Kidney capillary endothelial cell (primary cell): ENCODE measurements at regions not wholly inside any gene's neighbourhood (a gene's known extent, or its start where the extent isn't known, plus 50 kb on each side); places are given as distances from the start of the nearest gene placed in this dataset.
"Not testable (repeated sequence)": the region's sequence is repeated elsewhere in the genome, so short reads cannot be mapped to it uniquely, and the experiment has no call there.

ENCODE experiments used
- DNase-seq: peaks from one replicate; pipeline ENCODE4 v3.0.0-alpha.2; 2018; ENCODE audit warnings: low spot score

DNA sequence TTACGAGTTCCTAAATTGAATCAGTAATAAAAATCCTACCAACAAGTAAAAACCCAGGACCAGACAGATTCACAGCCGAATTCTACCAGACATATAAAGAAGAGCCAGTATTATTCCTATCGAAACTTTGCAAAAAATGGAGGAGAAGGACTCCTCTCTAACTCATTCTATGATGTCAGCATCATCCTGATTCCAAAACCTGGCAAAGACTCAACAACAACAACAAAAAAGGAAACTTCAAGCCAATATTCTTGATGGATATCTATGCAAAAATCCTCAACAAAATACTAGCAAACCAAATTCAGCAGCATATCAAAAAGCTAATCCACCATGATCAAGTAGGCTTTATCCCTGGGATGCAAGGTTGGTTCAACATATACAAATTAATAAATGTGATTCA, 84.6 kb upstream of the ADRB2 start:
- DNase-seq, result not testable (repeated sequence)

DNA sequence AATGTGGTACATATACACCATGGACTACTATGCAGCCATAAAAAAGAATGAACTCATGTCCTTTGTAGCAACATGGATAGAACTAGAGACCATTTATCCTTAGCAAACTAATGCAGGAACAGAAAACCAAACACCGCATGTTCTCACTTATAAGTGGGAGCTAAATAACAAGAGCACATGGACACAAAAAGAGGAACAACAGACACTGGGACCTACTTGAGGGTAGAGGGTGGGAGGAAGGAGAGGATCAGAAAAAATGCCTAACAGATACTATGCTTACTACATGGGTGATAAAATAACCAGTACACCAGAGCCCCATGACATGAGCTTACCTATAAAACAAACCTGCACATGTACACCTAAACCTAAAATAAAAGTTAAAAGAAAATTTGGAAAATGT, 82.0 kb upstream of the ADRB2 start:
- DNase-seq, result not testable (repeated sequence)

DNA sequence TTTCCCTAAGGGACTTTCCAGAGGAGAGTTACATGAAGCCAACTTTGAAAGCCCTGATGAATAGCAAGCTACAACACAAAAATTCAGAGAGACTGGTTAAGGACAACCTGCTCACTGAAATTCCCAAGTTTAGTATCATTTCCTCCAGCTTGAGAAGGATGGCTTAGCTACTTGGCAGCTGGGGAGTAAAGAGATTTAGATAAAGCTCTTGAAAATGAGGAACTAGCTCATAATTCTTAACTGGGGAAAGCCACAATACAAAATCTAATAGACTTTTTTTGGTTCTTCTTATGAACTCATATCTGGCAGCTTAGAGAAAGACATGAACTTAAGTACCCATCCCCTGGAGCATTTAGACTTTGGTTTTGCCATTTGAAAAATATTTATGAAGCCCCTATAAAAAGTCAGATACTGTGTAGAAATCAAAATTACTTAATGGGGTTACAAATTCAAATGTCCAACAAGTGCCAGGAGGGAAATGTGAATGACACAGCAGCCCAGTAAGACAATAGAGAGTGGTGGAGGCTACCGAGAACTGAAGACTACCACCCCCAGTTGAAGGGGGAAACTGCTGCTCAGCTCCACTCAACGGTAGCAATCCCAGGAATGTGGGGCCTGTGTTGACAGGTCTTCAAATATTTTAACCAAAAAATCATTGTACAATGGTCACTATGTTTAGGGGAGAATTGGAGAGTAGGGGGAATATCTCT, 79.4 kb upstream of the ADRB2 start:
- DNase-seq, result no peak

DNA sequence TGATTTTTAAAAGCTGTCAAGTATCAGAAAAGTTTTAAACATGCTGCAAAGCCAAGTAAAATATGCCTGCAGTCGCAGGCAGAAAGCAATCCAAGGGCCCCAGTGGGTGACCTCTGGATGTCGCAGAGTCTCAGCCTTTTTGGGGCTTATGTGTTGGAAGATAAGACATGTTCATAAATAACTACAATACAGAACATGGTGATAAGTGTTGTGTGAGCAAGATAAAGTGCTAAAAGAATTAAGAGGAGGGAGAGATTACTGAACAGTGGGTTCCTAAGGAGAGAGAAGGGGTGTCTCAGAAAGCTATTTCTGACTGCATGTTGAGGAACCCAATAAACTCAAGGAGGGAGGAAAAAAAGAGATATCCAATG, 78.9 kb upstream of the ADRB2 start:
- no peak for DNase-seq

DNA sequence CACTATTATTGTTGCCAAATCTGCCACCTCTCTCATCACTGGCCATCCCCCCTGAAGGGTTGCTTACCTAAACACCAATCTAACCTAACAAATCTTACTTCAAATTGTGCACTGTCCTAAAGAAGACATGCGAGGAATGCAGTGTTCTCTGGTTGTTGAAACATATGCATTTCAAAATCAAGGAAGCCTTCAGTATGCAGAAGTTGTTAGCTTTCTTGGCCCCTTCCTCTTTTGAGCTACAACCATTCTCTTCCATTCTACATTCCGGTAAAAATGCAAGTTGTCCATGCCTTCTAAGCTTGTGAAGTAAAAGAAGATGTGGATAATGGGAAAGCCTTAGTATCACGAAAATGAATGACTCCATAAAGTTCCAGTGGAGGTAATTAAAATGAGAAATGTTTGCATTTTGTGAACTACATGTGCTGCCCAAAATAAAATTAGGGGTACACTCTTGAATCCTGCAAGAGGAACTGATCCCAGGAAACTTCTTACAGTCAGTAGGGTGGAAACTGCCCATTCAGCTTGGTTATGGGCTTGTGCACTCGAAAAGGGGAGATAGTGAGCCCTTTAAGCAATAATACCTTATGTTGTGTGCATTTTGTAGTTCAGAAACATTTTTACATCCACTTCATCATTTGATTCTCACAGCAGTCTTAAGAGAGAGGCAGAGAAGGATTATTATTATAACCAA, 77.6 kb upstream of the ADRB2 start:
- DNase-seq, result no peak

DNA sequence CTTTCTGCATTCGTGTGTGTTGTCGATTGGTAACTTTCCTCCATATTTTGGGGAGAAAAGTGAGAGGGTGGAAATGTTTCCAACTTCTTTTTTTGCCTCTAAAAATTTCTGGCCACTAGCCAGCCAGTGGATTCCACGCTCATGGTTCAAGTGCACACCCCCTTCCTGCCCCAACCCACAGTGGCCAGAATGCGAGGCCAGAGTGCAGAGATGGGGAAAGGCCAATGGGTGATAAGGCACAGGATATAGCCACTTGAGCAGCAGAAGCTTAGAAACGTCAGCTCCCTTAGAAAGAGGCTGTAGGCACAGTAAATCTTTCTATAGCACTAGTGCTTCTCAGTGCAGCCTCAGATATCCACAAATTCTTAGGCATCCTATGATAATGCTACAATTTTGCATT, 75.8 kb upstream of the ADRB2 start:
- no peak for DNase-seq

DNA sequence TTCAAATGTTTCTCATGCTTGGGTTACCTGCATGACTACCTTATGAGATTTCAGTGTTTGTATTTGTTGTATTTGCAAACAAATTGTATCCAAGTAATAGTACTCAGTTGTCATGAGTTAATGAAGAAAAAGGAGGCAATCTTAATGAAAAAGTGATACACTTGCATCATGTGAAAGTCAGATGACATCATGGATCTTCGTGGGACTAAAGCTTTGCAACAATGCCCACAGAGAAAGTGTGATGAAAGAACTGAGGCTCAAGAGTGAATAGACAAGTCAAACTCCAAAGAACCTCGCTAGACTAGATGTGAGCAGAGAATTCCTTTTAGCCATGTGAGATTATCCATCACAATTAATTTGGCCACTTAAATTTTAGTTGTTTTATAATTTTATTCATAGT, 75.4 kb upstream of the ADRB2 start:
- no peak for DNase-seq

DNA sequence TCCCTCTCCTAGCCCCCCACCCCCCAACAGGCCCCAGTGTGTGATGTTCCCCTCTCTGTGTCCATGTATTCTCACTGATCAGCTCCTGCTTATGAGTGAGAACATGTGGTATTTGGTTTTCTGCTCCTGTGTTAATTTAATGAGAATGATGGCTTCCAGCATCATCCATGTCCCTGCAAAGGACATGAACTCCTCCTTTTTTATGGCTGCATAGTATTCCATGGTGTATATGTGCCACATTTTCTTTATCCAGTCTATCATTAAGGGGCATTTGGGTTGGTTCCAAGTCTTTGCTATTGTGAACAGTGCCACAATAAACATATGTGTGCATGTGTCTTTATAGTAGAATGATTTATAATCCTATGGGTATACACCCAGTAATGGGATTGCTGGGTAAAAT, 74.0 kb upstream of the ADRB2 start:
- not testable (repeated sequence) for DNase-seq

DNA sequence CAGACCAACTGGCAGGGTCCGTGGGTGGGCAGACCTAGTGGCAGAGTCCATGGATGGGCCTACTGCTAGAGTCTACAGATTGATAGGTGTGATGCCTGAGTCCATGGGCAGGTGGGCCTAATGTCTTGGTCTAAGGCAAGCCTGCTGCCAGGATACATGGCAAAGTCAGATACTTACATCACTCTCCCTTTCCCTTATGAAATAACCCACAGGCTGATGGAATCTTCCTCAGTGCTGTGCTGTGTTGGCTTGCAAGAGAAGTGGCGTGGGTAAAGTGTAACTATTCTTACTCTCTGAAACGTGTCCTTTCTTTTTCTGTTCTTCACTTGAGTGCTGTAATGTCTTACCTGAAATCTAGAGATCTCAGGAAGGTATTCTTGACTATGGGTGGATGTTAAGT, 67.3 kb upstream of the ADRB2 start:
- no peak for DNase-seq

DNA sequence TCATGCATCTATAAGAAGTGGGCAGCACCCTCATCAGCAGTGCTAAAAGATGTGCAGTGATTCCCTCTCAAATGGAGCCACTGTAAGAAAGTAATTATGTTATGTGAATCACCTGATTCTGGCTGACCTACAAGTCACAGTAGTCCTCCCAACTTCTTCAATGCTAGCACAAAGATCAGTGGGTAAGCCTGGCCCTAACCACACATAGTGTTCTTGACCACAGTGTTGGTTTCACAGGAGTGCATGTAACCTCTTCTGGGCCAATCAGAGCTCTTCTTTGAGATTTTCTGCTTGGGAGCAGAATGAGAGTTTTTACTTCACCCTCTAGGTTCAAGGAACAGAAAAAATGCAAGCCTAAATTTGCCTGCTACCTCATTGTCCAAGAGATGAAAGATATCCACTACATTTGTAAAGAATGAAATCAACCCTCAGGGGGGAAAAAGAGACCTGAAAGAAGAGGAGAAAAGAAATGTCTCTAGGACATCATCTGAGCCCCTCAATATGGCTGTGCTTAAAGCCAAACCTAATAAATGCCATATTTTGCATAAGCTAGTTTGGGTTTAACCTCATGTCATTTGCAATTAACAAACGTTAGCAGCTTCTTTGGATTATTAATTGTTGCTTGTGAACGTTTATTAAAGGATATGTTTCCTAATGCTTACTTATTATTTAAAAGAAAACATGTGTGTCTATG, 65.3 kb upstream of the ADRB2 start:
- no peak for DNase-seq

DNA sequence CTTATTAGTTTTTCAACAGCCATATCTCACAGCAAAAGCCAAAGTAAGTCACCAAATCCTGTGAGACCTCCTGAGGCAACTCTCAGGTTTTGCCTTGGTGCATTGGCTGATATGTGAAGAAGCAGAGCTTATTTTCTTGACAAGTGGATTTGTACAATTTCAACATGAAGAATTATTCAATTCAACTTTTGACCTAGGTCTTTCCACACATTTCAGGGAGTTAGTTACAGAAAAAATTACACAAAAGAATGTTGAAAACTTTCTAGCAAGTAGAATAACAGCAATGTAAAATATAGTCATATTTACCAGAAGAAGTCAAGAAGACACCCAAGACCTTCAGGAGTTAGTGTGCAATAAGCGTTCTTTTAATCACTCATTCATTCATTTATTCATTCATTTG, 62.4 kb upstream of the ADRB2 start:
- no peak for DNase-seq

DNA sequence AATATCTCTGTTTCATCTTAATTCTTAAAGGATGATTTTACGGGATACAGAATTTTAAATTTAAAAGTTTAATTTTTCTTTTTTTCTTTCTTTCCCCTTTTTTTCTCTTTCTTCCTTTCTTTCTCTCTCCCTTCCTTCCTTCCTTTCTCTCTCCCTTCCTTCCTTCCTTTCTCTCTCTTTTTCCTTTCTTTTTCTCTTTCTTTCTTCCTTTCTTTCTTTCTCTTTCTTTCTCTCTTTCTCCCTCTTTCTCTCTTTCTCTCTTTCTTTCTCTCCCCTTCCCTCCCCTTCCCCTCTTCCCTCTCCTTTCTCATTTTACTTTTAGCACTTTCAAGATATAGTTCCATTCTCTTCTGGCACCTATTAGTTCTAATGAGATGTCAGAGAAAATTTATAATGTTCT, 61.4 kb upstream of the ADRB2 start:
- DNase-seq, result no peak

DNA sequence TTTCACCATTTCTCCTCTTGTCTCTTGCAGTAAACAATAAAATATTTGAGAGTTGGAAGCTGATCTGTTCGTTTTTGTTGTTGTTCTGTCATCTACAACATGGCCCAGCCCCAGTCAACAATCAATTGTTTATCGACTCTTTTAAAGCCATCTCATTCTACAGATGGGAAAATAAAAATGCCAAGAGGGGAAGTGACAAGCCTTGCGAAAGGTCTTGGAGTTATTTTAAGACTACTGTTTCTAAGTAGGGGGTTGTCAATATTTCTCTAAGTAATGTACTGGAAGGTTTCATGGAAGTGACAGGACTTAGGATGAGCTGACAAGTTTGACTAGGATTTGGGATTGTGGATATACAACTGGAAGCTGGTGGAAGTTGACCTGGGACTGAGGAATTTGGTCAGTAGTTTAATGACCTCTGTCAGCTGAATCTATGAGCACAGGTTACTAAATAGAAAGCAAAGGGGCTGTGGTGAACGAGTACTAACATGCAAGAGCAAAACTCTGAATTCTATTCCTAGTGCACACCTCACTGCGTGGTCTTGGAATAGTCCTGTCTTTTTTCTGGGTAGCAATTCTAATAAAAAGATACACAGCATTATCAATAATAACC, 57.5 kb upstream of the ADRB2 start:
- DNase-seq, result no peak

DNA sequence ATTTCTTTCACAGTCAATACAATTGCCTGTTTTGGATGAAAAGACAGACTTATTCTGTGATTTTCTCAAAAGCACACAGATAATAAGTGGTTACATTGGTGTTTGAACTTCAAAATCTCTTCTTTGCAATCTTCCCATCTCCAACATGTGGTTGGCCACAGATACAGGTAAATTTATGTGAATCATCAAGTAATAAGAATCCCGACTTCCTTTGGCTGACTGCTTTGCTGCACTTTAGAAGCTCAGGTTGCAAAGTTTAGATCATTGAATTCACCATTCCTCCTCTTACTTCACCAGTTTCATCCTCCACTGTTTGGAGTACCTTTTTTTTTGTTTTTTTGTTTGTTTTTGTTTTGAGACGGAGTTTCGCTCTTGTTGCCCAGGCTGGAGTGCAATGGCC, 56.5 kb upstream of the ADRB2 start:
- no peak for DNase-seq

DNA sequence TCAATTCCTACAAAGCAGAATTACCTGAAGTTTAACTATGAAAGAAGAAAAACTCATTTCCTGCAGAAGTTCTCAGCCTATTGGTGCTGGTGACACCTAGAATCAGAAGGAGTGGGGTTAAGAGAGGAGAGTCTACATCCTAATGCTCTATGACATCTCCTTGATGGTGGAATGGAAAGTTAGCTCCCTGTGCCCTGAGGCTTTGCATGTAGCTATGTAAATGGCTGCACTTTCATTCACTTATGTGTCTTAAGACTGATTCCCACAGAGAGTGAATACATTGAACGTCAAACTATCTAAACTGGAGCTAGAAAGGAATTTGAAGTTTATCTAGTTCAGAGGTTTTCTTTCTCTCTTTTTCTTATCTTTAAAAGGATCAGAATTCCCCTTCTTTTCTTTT, 52.1 kb upstream of the ADRB2 start:
- DNase-seq, result no peak

DNA sequence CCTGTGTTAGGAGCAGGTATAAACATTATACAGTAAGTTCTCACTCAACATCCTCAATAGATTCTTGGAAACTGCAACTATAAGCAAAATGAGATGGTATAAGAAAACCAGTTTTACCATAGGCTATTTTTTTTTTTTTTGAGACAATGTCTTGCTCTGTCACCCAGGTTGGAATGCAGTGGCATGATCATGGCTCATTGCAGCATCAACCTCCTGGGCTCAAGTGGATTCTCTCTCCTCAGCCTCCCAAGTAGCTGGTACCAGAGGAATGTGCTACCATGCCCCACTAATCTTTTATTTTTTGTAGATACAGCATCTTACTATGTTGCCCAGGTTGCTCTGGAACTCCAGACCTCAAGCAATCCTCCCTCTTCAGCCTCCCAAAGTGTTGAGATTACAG, 50.1 kb upstream of the ADRB2 start:
- DNase-seq, result no peak
